PFSK-1 (cell line): ENCODE measurements at regions not wholly inside any gene's neighbourhood (a gene's known extent, or its start where the extent isn't known, plus 50 kb on each side); places are given as distances from the start of the nearest gene placed in this dataset.

Experiments used
- POLR2AphosphoS5 ChIP-seq: IDR thresholded peaks from 2 replicates; pipeline ENCODE4 v1.6.1; 2012; ENCODE audit warnings: low read depth, mild to moderate bottlenecking, control low read depth, low read length, moderate library complexity
- REST ChIP-seq, 2 experiments: IDR thresholded peaks; 2 replicates each; pipeline versions ENCODE4 v1.6.1 to v1.8.0; 2011 to 2012; ENCODE audit warnings: low read depth in 2 of 2, low read length in 2 of 2, control low read depth in 1 of 2, inconsistent platforms in 1 of 2, mild to moderate bottlenecking in 1 of 2, moderate library complexity in 1 of 2; ENCODE audit not compliant: insufficient read depth in 1 of 2
- TAF1 ChIP-seq: IDR thresholded peaks from 2 replicates; pipeline ENCODE4 v1.6.1; 2012; ENCODE audit warnings: low read length, control low read depth, borderline replicate concordance; ENCODE audit not compliant: insufficient read depth

GRCh38 chr3:193940526-193940925, 195.4 kb upstream of the HES1 start:
- TF ChIP-seq POLR2AphosphoS5 (no peak), TAF1 (no peak), REST (IDR thresholded peaks at IDR 0.05; ENCODE audit: insufficient read depth in 1 of 2, low read depth in 2 of 2, low read length in 2 of 2) (no peak)
